NAMALWA (cell line): ENCODE measurements at regions not wholly inside any gene's neighbourhood (a gene's known extent, or its start where the extent isn't known, plus 50 kb on each side); places are given as distances from the start of the nearest gene placed in this dataset.
A peak's percentile ranks its signal among the peaks of the same experiment; 100 is the strongest.
"Not testable (repeated sequence)": the region's sequence is repeated elsewhere in the genome, so short reads cannot be mapped to it uniquely, and the experiment has no call there.

Experiments used
- DNase-seq: peaks from one replicate; pipeline ENCODE4 v3.0.0-alpha.2; 2015; ENCODE audit warnings: low spot score

DNA sequence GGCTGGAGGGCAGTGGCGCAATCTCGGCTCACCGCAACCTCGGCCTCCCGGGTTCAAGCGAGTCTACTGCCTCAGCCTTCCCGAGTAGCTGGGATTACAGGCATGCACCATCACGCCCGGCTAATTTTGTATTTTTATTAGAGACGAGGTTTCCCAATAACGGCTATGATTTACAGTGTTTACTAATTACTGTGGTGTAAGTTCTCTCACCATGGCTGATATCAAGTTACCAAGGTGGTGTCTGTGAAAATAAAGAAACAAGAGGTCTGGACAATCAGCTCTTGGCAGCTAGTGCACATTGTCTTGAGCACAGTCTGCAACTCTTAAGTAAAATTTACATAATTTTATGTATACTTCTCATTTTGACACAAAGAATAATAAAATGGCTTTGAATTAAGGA lies 385.5 kb upstream of the COX7C start:
- DNase-seq = no peak

DNA sequence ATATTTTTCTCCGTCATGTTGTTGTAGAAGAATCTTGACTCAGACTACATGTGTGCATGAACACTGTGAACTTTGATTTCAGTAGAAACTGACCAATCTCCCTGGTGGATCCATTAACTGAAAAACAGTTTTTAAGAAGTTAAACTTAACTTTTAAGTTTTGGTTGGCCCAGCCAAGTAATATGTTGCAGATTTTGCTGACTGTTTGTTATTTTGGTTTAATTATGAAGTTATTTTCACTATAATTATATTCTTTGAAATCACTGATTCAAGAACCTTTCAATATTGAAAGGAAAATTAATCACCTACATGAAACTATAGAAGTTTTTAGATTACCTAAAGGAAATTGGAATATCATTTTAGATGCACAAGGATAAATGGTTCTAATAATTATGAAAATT lies 373.6 kb upstream of the COX7C start:
- no peak for DNase-seq

DNA sequence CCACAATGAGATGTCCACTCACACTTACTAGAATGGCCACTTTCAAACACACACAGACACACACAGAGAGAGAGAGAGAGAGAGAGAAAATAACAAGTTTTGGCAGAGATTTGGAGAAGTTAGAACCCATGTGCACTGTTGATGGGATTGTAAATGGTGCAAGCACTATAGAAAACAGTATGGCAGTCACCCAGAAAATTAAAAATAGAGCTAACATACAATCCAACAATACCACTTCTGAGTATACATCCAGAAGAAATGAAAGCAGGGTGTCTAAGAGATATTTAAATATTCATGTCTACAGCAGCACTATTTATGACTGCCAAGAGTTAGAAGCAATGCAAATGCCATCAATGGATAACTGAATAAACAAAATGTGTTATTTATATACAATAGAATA lies 359.9 kb upstream of the COX7C start:
- no peak for DNase-seq

DNA sequence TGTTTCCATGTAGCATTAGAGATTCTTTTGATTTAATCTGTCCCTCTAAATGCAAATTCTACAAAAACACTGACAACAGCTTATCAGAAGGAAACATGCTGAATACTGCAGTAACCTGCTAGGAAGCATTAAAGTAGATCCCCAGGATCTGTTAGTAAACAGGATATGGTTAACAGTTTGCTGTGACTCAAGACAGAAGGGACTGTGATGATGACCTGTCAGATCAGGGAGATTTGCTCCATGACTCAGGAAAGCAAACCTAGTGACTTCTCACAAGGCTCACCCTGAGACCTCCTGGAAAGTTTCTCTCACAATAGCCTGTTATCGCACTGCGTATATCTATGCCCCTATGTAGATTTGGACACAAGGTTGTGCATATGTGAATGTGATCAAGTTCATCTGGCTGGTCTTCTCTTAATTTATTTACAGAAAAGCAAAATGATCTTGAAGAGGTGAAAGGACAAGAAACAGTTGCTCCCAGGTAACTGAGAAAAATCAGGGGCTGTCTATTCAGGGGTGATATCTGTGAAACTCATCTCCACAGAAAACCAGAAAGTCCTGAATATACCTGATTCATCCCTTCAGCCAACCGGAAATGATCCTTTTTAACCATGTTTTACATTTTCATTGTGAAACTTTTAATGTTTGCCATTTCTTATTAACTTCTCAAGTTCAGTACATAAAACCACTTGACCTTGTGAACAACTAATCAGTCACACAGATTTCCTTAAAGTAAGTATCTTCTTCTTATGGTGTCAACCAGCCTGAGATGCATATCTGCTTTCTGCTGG lies 333.1 kb upstream of the COX7C start:
- DNase-seq = not testable (repeated sequence)

DNA sequence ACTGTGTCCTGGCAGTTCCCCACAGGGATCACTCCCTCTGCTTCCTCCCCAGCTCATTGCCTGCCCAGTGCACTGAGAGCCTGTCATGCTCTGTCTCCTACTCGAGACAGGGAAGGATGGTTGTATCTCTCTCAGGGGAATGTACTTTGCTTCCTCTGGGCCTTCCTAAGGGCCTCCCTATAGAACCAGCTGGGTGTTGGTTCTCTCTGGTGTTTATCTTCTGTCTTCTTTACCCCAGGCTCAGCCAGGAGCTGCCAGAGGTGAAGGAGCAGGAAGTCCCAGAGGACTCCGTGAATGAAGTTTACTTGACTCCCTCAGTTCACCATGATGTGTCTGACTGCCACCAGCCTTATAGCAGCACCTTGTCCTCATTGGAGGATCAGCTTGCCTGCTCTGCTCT lies 330.3 kb upstream of the COX7C start:
- DNase-seq = not testable (repeated sequence)

DNA sequence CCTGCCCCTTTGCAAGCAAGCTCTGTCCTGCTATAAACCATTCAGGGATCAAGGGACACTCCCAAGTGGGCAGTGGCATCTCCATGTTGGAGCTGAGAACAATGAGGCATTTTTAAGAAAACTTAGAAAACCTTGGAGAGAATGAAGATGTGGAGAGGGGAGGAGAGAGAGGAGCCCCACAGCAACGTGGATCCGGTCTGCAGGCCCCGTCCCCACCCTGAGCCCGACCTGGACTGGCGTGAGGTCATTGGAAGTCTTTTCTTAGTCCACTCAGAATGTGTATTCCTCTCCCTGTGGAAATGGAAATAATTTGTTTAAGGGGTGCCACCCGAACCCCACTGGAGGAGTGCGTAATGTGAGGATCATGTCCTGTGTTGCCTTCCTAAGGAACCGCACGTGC lies 328.0 kb upstream of the COX7C start:
- DNase-seq = not testable (repeated sequence)

DNA sequence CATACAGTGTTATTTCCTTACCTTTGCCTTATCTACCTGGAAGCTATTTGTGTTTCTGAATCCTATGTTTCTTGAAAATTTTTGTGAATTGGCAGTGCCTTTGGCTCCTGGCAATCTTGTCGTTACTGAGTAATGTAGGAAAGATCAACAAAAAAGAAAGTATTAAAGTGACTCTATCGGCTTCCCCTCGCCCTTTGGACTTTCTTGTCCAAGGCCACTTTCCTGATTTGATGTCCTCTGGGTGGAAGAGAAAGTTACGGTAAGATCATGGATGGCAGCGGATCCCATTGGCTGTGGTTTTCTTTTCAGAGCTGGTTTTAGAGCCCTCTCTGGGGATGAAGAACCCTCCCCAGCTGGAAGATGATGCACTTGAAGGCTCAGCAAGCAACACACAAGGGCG lies 324.9 kb upstream of the COX7C start:
- not testable (repeated sequence) for DNase-seq

DNA sequence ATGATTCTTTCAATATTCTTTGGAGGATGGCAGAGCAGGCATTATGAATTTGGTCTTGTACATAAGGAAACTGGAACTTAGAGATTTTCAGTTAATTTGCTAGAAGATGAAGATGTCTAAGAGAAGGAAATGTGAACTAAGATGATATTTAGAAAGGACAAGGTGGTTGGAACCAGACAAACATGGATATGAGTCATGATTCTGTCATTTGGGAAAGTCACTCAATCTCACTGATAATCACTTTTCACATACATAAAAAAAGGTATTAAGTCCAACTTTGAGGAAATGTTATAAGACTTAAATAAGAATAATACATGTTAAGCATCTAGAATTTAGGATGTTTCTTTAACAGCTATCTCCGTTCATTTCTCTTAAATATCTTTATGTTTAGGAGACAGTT lies 315.1 kb upstream of the COX7C start:
- not testable (repeated sequence) for DNase-seq

DNA sequence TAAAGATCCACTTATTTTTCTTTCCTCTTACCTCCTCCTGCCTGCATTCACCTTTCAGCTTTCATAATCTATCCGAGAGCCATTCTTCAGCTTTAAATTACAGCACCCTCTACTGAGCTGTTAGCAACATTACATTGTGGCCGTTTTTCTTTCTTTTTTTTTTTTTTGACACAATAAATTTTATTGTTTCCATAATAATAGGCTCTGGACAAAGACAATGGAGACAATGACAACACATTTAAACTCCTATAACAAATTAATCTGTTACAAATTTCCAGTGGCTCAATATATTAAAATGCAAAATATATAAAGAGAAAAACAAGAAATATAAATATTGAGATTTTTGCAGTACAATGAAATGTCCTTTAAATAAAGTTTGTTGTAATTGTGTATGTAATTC lies 312.7 kb upstream of the COX7C start:
- DNase-seq = peak; percentile 30

DNA sequence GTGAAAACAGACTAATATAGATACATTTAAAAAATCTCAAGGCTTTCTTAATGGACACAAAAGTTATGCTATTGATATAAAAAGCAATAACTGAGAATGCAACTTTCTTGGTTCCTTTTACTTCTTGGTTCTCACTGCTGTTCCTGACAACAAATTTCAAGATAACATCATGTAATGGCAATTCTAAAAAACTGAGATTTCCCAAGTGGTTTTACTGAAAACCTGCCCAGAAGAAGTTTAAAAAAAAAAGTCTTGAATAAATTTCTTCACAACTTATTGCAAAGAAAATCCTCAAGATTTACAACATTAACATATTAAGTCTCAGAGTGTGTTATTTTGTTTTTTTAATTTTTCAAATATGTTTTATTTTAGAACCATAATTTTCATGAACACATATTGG lies 302.8 kb upstream of the COX7C start:
- DNase-seq = no peak

DNA sequence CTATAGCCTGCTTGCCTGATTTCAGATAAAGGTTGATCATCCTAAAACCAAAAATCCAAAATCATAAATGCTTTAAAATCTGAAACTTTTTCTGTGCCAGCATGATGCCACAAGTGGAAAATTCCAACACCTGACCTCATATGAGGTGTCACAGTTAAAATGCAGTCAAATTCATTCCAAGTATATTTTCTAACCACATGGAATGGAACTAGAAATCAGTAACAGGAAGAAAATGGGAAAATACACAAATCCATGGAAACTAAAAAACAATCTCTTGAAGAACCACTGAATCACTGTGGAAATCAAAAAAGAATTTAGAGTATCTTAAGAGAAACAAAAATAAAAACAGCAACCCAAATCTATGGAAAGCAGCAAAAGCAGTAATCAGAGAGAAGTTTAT lies 297.5 kb upstream of the COX7C start:
- DNase-seq = no peak

DNA sequence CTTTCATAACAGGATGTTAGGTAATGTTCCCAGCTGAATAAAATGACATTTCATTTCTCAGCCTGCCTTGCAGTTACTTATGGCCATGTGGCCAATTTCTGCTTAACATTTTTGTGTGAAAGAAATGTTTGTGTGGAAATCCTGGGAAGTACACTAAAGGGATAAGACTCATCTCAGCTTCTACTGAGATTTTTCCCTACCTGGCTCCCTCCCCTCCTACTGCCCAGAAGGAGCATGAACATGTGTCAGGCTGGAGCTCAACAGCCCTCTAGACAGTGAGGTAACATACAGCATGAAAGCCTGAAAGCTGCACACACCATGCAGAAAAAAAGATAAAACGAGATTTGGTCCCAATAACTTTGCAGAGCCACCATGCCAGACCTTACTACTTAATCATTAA lies 288.4 kb upstream of the COX7C start:
- DNase-seq = no peak

DNA sequence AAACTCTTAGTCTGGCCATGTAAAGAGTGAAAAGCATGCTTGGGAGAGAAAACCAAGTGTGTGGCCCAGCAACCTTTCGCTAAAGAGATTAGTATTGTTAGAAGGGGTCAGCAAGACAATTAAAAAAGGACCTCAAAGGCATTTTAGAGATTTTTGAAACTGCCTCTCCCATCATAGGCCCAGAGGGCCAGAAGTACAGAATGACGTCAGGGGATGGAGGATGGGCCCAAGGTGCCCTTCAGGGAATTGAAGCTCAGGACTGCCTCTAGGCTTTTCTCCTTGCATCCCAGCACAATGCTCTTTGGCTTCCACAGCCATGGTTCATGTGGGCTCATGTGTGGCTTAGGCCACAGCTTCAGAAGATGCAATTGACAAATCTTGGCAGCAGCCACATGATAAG lies 287.0 kb upstream of the COX7C start:
- DNase-seq = no peak

DNA sequence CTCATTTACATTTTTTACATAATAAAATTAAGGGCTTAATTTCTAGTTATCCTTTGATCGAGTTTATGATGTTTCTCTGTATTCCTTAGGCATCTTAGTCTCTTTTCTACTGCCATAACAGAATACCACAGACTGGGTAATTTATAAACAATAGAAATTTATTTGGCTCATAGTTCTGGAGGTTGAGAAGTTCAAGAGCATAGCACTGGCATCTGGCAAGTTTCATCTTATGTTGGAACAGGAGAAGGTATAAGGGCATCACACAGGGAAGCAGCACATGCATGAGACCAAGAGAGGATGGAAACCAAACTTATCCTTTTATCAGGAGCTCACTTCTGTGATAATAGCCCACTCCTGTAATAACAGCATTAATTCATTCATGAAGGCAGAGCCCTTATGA lies 284.9 kb upstream of the COX7C start:
- DNase-seq = no peak

DNA sequence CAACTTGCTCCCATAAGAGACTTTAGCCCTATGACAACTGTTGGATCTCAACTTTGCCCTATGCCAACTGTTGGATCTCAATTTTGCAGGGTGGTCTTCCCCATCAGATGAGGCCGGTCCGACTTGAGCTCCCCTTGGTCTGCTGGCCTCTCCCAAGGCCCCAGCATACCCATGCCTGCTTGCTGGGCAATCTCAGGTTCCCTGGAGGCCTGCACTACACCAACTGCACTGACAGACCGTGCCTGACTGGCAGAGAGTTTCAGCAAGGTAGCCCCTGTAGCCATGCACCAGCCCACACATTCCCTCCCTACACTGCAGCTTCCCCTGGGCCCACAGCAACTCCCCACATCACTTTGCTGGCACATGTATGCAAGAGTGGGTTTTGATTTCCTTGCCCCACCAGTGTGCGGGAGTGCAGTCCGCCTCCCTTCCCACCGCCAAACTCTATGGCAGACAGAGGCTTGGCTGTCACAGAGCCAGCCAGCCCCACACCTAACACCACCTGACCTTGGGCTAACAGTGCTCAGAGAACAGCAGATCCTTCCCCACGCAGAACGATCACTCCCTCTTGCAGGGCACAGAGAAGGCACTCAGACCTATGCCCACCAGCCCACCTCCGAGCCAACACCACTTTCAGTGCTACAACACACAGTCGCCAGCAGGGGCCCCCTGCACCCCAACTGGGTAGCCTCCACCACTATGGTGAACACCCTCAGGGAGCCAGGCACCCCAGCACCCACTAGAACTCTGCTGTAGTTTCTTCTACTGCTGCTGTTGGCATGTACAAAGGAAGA lies 279.9 kb upstream of the COX7C start:
- DNase-seq = no peak

DNA sequence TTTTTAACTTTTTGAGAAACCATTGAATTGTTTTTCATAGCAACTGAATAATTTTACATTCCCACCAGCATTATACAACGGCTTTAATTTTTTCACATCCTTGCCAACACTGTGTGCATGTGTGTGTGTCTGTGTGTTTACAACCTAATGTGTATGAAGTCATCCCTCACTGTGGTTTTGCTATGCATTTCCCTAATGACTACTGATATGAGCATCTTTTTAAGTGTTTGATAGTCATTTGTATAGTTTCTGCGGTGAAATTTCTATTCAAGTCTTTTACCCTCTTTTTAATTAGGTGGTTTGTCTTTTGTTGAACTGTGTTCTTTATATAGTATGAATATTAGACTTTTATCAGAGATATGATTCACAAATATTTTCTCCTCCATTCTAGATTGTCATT lies 263.1 kb upstream of the COX7C start:
- DNase-seq = no peak

DNA sequence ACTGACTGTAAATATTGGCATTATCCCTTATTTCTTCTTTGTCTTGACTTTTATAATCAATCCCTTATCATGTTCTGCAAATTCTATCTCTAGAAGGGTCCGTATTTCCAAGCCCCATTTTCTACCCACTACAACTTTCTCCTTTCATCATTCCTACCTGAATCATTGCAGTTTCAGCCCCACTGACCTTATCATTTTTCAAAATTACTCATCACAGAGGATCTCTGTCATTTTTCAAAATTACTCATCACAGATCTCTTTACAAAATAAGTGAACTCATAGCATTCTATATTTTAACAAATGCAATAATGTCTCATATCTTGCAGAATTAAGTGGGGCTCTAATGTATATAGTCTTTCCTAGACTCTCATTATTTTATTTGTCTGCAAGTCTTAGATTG lies 256.9 kb upstream of the COX7C start:
- DNase-seq = no peak

DNA sequence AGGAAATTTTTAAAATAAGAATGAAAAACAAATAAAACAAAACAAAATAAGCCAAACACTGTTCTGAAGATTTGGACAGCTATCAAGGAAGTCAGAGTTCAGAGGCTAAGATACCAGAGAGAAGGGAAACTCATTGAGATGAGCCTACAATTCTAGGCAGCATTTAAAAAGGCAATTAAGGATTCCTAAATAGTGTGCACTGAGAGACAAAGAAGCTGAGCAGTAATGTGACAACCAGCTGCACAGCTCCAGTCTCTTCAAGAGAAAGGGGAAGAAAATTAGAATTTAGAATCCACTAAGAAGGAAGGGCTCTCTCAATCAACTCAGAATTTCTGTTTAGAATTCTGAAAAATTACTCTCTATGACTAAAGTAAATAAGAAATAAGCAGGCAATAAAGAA lies 246.7 kb upstream of the COX7C start:
- DNase-seq = no peak

DNA sequence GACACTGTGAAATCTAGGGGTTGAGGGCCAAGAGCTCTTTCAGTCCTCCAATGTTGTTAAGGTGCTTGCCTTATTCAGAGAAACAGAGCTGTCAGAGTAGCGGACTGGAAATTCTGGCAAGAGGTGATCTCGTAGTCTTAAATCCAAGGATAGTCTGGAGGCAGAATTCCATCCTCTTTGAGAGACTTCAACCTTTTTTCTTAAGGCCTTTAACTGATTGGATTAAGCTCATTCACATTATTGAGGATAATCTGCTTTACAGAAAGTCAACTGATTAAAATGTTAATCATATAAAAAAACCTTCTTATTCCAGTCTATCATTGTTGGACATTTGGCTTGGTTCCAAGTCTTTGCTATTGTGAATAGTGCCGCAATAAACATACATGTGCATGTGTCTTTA lies 243.1 kb upstream of the COX7C start:
- DNase-seq = no peak

DNA sequence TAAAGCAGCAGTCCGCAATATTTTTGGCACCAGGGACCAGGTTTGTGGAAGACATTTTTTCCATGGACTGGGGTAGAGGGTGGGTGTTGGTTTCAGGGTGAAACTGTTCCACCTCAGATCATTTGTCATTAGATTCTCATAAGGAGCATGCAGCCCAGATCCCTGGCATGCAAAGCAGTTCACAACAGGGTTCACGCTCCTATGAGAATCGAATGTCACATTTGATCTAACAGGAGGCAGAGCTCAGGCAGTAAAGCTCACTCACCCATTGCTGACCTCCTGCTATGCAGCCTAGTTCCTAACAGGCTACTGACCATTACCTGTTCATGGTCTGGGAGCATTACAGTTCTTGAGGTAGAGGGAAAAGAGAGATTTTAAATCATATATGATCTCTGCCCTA lies 241.5 kb upstream of the COX7C start:
- no peak for DNase-seq

DNA sequence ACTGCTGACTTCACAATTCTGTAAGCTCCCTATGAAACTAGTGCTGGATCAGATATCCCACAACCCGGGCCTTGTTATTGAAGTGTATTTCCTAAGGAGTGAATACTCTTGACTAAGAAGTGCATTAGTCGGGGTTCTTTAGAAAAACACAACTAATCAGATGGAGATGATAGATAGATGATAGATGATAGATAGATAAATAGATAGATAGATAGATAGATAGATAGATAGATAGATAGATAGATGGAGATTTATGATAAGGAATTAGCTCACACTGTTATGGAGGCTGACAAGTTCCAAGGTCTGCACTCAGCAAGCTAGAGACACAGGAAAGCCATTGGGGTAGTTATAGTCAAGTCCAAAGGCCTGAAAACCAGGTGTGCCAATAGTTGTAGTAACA lies 214.6 kb upstream of the COX7C start:
- no peak for DNase-seq

DNA sequence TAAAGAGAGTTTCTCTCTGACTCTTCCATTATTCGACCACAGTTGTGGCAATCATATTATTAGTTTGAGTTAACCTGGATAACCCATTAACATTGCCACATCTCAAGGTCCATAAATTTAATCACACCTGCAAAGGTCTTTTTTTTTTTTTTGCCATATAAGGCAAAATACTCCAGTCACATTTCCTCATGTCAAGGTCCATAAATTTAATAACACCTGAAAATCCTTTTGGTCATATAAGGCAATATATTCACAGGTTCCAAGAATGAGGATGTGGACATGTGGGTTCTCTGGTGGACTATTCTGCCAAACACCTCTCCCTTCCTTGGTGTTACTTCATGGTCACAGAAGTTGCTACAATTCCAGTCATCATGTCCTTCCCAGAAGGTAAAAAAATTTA lies 213.5 kb upstream of the COX7C start:
- DNase-seq = no peak

DNA sequence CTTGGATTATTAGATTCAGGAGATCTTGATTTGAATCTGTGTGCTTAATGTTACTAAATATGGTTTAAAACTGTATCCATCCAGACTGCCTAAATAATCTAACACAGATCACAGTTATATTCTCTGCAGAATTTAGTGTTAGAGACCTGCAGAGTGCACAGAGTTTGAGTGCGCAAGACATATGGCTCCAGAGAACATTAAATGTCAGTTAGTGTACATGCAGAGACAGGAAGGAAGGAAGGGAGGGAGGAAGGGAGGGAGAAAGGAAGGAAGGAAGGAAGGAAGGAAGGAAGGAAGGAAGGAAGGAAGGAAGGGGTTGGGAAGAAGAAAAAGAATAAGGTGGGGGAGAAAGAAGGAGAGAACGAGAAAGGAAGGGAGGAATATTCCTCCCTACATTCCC lies 210.0 kb upstream of the COX7C start:
- no peak for DNase-seq

DNA sequence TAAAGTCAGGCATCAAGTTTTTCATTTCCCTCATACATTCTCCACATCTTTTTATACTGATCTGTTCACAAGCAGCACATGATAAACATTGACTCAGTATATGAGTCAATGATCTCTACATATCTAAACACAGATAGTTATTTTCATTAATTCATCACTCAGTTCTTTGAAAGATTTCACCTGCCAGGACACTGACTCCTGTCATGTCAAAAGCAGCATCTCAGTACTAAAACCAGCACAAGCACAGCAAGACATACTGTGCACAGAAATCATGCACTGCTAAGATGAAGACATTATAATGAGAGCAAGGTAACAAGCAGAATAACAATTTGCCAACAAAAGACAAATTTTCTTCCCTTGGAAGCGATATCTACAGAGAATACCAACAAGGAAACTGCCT lies 206.1 kb upstream of the COX7C start:
- no peak for DNase-seq
